Neural cell (in vitro differentiated cells): ENCODE measurements at regions not wholly inside any gene's neighbourhood (a gene's known extent, or its start where the extent isn't known, plus 50 kb on each side); places are given as distances from the start of the nearest gene placed in this dataset.

Experiments used
- H2AFZ ChIP-seq: fragments of 200-600, 300-800 bp; sonication (generic), shearing (Covaris generic); 2 replicates; pipeline ENCODE4 v1.6.0; 2014; ENCODE audit warnings: low read depth, mild to moderate bottlenecking, antibody characterized with exemption, low read length, moderate library complexity
- H3F3A ChIP-seq: fragments of 200-600 bp; shearing (Covaris generic); 2 replicates; pipeline ENCODE4 v1.6.1; 2016; ENCODE audit warnings: mild to moderate bottlenecking, moderate library complexity, mixed read lengths, antibody characterized with exemption, low read length; ENCODE audit not compliant: insufficient read depth, poor library complexity, severe bottlenecking
- H3K27ac ChIP-seq: fragments of 200-600, 300-800 bp; sonication (generic), shearing (Covaris generic); 2 replicates; pipeline ENCODE4 v1.5.1; 2014; ENCODE audit warnings: mild to moderate bottlenecking, low read length, moderate library complexity
- H3K27me3 ChIP-seq: fragments of 300-800, 200-600 bp; sonication (generic), shearing (Covaris generic); 2 replicates; pipeline ENCODE4 v1.6.0; 2014; ENCODE audit warnings: mild to moderate bottlenecking, low read depth, low read length, moderate library complexity; ENCODE audit not compliant: insufficient read depth
- H3K36me3 ChIP-seq: fragments of 300-800, 200-600 bp; sonication (generic), shearing (Covaris generic); 2 replicates; pipeline ENCODE4 v1.5.1; 2014; ENCODE audit warnings: mild to moderate bottlenecking, antibody characterized with exemption, low read length, moderate library complexity; ENCODE audit not compliant: insufficient read depth
- H3K4me2 ChIP-seq: fragments of 300-800, 200-600 bp; sonication (generic), shearing (Covaris generic); 2 replicates; pipeline ENCODE4 v1.6.0; 2014; ENCODE audit warnings: mild to moderate bottlenecking, low read length
- H3K4me3 ChIP-seq: fragments of 300-800, 200-600 bp; sonication (generic), shearing (Covaris generic); 2 replicates; pipeline ENCODE4 v1.5.1; 2014; ENCODE audit warnings: mild to moderate bottlenecking, low read length, moderate library complexity
- H3K79me2 ChIP-seq: fragments of 200-600 bp; shearing (Covaris generic); replicated peaks from 2 replicates; pipeline ENCODE4 v1.6.0; 2014; ENCODE audit warnings: mild to moderate bottlenecking, low read length, moderate library complexity; ENCODE audit not compliant: insufficient read depth
- H3K9ac ChIP-seq: fragments of 300-800, 200-600 bp; sonication (generic), shearing (Covaris generic); 2 replicates; pipeline ENCODE4 v1.6.1; 2016; ENCODE audit warnings: mild to moderate bottlenecking, low read length, mixed read lengths
- H3K9me2 ChIP-seq: fragments of 200-600 bp; shearing (Covaris generic); 2 replicates; pipeline ENCODE4 v1.6.1; 2016; ENCODE audit warnings: mild to moderate bottlenecking, low read length, mixed read lengths; ENCODE audit not compliant: insufficient read depth
- H3K9me3 ChIP-seq: fragments of 200-600, 300-800 bp; sonication (generic), shearing (Covaris generic); 2 replicates; pipeline ENCODE4 v1.6.1; 2016; ENCODE audit warnings: mild to moderate bottlenecking, mixed run types, low read length, moderate library complexity, mixed read lengths
- H4K20me1 ChIP-seq: fragments of 200-600 bp; shearing (Covaris generic); 2 replicates; pipeline ENCODE4 v1.6.1; 2016; ENCODE audit warnings: mild to moderate bottlenecking, mixed run types; ENCODE audit not compliant: insufficient read depth
- EP300 ChIP-seq: fragments of 450-650 bp; conservative IDR thresholded peaks from 2 replicates; pipeline ENCODE4 v1.6.1; 2014; ENCODE audit warnings: antibody characterized with exemption, mild to moderate bottlenecking, moderate library complexity; ENCODE audit not compliant: poor library complexity, severe bottlenecking
- EZH2 ChIP-seq: fragments of 200-600, 300-800 bp; shearing (Covaris generic), sonication (generic); IDR thresholded peaks from 2 replicates; pipeline ENCODE4 v1.6.1; 2014; ENCODE audit warnings: antibody characterized with exemption, low read length, borderline replicate concordance, mild to moderate bottlenecking; ENCODE audit not compliant: insufficient read depth, poor library complexity, severe bottlenecking
- MXI1 ChIP-seq: fragments of 450-650 bp; conservative IDR thresholded peaks from 2 replicates; pipeline ENCODE4 v1.6.1; 2014; ENCODE audit warnings: antibody characterized with exemption, mild to moderate bottlenecking; ENCODE audit not compliant: poor library complexity, severe bottlenecking
- POLR2AphosphoS5 ChIP-seq: IDR thresholded peaks from 2 replicates; pipeline ENCODE4 v1.6.1; 2012
- RAD21 ChIP-seq: fragments of 450-650 bp; conservative IDR thresholded peaks from 2 replicates; pipeline ENCODE4 v1.6.1; 2014; ENCODE audit warnings: antibody characterized with exemption, mild to moderate bottlenecking, moderate library complexity
- SMC3 ChIP-seq: fragments of 450-650 bp; conservative IDR thresholded peaks from 2 replicates; pipeline ENCODE4 v1.6.1; 2014; ENCODE audit warnings: antibody characterized with exemption, mild to moderate bottlenecking, moderate library complexity; ENCODE audit not compliant: poor library complexity
- TAF1 ChIP-seq: IDR thresholded peaks from 2 replicates; pipeline ENCODE4 v1.6.1; 2012; ENCODE audit warnings: low read depth
- TF ChIP-seq, protein P1 (sequence below): IDR thresholded peaks from 2 replicates; pipeline ENCODE4 v1.6.1; 2012; ENCODE audit warnings: borderline replicate concordance
- TF ChIP-seq, protein P2 (sequence below): fragments of 450-650 bp; IDR thresholded peaks from 2 replicates; pipeline ENCODE4 v1.5.1; 2014; ENCODE audit warnings: antibody characterized with exemption, mild to moderate bottlenecking, moderate library complexity; ENCODE audit not compliant: poor library complexity, severe bottlenecking

DNA sequence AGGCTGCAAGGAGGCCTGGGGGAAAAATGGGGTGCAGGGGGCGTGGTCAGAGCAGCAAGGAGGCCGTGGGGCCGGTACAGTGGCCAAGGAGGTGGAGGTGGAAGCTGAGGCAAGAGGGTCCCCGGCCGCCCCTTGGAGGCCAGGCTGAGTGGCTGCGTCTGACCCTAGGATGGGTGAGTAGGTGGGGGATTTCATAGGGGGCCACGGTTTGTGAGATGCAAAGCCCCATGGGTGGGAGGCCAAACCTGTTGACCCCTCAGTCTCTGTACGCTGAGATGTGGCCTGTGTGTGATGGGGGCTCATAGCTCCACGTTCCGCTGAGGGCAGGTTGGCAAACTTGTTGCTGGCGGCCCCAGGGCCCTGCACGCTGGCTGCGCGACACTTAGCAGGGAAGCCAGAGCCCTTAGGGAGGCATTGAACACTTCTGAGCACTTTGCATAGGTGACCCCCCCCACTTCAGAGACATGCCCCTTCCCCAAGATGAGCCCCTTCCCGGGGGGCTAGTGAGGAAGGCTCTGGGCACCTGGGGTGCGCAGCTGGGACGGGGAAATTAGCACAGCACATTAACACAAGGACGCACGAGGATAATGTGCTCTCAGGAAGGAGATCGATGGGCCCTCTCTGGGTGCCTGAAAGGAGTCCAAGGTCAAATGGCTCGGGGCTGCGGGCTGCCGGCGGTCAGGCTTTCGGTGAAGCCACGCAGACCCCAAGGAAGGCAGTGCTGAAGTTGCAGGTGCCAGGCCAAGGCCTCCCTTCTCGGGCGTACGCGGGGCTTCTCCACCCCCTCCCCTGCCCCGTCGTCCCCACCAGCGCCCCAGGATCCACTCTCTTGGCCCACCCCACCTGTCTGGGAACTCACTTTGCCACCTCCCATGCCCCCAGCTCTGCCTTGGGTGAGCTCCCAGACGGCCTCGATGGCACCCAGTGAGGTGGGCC is 107.4 kb downstream of the HMX1 start:
- no peaks in the 10 kb centered on the region for H3F3A ChIP-seq
- H3K79me2 ChIP-seq, result no peaks in the 10 kb centered on the region
- TF ChIP-seq MXI1 (no peak), SMC3 (no peak), EZH2 (no peak), TAF1 (no peak), RAD21 (no peak), EP300 (no peak), POLR2AphosphoS5 (no peak)
- TF ChIP-seq, protein P1, sequence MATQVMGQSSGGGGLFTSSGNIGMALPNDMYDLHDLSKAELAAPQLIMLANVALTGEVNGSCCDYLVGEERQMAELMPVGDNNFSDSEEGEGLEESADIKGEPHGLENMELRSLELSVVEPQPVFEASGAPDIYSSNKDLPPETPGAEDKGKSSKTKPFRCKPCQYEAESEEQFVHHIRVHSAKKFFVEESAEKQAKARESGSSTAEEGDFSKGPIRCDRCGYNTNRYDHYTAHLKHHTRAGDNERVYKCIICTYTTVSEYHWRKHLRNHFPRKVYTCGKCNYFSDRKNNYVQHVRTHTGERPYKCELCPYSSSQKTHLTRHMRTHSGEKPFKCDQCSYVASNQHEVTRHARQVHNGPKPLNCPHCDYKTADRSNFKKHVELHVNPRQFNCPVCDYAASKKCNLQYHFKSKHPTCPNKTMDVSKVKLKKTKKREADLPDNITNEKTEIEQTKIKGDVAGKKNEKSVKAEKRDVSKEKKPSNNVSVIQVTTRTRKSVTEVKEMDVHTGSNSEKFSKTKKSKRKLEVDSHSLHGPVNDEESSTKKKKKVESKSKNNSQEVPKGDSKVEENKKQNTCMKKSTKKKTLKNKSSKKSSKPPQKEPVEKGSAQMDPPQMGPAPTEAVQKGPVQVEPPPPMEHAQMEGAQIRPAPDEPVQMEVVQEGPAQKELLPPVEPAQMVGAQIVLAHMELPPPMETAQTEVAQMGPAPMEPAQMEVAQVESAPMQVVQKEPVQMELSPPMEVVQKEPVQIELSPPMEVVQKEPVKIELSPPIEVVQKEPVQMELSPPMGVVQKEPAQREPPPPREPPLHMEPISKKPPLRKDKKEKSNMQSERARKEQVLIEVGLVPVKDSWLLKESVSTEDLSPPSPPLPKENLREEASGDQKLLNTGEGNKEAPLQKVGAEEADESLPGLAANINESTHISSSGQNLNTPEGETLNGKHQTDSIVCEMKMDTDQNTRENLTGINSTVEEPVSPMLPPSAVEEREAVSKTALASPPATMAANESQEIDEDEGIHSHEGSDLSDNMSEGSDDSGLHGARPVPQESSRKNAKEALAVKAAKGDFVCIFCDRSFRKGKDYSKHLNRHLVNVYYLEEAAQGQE, result no peak
- TF ChIP-seq, protein P2, sequence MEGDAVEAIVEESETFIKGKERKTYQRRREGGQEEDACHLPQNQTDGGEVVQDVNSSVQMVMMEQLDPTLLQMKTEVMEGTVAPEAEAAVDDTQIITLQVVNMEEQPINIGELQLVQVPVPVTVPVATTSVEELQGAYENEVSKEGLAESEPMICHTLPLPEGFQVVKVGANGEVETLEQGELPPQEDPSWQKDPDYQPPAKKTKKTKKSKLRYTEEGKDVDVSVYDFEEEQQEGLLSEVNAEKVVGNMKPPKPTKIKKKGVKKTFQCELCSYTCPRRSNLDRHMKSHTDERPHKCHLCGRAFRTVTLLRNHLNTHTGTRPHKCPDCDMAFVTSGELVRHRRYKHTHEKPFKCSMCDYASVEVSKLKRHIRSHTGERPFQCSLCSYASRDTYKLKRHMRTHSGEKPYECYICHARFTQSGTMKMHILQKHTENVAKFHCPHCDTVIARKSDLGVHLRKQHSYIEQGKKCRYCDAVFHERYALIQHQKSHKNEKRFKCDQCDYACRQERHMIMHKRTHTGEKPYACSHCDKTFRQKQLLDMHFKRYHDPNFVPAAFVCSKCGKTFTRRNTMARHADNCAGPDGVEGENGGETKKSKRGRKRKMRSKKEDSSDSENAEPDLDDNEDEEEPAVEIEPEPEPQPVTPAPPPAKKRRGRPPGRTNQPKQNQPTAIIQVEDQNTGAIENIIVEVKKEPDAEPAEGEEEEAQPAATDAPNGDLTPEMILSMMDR, result no peak
- H3K9me3 ChIP-seq, result no peaks in the 10 kb centered on the region
- H3K27me3 ChIP-seq, result no peaks in the 10 kb centered on the region
- H4K20me1 ChIP-seq, result no peaks in the 10 kb centered on the region
- no peak overlapping the region for H3K4me3 ChIP-seq
- no peak overlapping the region for H3K9ac ChIP-seq
- H3K27ac ChIP-seq, result no peak overlapping the region
- H3K4me2 ChIP-seq, result no peak overlapping the region
- no peaks in the 10 kb centered on the region for H3K9me2 ChIP-seq
- H2AFZ ChIP-seq, result no peak overlapping the region
- no peaks in the 10 kb centered on the region for H3K36me3 ChIP-seq

DNA sequence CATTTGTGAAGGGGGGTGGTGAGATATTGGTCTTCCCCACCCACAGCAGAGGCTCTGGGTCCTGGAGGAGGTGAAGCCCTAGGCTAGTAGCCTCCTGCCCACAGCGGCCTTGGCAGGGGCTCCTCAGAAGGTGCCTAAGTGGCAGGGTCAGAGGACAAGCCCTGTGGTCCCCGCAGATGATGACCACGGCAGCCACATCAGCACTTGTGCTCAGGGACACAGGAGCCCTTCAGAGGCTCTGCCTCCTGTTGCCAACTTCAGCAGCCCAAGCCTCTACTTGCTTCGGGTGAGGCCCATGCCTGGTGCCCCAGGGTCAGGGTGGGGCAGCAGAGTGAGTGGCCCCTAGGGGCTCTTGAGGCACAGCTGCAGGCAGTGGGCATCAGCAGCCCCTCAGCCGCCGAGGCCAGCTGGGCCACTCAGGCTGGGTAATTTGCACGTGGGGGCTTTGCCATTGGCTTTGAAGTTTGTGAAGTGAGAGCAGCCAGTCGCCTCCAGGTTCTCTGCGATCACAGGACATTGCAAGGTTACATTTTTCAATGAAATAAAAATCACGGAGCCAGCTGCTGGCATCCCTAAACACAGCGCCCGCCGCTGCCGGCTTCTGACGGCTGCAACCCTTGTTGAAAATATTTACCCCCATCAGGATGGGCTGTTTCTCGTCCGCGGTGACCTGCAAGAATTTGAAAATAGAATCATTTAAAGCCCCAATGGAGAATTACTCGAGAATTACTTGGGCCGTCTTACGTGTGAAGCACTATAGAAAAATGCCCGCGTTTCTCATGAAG is 108.5 kb downstream of the HMX1 start:
- Histone ChIP-seq H3K79me2 (no peaks in the 10 kb centered on the region), H3K9ac (no peak overlapping the region), H3K9me2 (no peaks in the 10 kb centered on the region), H3K4me3 (no peak overlapping the region), H3K9me3 (no peaks in the 10 kb centered on the region), H3K27ac (no peak overlapping the region), H3K27me3 (no peaks in the 10 kb centered on the region), H4K20me1 (no peaks in the 10 kb centered on the region), H3F3A (no peaks in the 10 kb centered on the region), H2AFZ (no peak overlapping the region), H3K4me2 (no peak overlapping the region), H3K36me3 (no peaks in the 10 kb centered on the region)
- no peak for TF ChIP-seq MXI1
- TF ChIP-seq RAD21, result no peak
- no peak for TF ChIP-seq POLR2AphosphoS5
- TF ChIP-seq SMC3, result no peak
- no peak for TF ChIP-seq EZH2
- TF ChIP-seq, protein P1, result no peak
- no peak for TF ChIP-seq TAF1
- TF ChIP-seq, protein P2, result no peak
- TF ChIP-seq EP300, result no peak
